ENCODE measurements at regions not wholly inside any gene's neighbourhood (a gene's known extent, or its start where the extent isn't known, plus 50 kb on each side); places are given as distances from the start of the nearest gene placed in this dataset.

DNA sequence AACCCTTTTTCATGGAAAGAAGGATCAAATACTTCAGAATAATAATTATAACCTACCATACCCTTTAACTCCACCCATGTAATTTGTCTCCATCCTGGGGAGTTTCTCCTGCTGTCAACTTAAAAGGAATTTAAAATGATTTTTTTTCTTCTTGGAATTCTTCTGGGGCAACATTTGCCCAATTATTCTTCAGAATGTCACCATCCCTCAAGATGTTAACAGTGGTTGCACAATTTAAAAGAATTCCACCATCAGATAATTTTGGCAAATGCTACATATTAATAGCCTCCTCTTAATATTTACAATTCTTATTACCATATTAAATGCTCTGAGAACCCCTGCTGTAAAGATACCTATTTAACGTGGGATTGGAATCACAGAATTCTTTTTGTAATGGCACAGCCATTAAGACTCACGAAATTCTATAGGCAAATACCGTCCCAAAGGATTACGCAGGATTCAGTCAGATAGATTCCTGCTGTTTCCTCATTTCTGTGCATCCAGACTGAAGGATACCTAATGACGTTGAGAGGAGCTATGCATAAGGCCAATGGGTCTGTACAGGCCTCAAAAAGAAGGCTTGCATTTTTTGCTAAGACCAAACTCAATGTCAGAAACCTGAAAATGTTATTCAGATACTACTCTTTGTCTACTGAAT is 177.5 kb downstream of the DAD1 start:
- no peaks in the 10 kb centered on the region for H3K4me1 ChIP-seq
- H3K27ac ChIP-seq = no peak overlapping the region
- H3K27me3 ChIP-seq (ENCODE audit: low read depth) = no peaks in the 10 kb centered on the region
- no peak for DNase-seq
- no peak for ATAC-seq
- no peak overlapping the region for H3K4me3 ChIP-seq
- H3K36me3 ChIP-seq = no peaks in the 10 kb centered on the region
- intact Hi-C loops (cut with DNase I) = no loop called here
- TF ChIP-seq, protein P1, sequence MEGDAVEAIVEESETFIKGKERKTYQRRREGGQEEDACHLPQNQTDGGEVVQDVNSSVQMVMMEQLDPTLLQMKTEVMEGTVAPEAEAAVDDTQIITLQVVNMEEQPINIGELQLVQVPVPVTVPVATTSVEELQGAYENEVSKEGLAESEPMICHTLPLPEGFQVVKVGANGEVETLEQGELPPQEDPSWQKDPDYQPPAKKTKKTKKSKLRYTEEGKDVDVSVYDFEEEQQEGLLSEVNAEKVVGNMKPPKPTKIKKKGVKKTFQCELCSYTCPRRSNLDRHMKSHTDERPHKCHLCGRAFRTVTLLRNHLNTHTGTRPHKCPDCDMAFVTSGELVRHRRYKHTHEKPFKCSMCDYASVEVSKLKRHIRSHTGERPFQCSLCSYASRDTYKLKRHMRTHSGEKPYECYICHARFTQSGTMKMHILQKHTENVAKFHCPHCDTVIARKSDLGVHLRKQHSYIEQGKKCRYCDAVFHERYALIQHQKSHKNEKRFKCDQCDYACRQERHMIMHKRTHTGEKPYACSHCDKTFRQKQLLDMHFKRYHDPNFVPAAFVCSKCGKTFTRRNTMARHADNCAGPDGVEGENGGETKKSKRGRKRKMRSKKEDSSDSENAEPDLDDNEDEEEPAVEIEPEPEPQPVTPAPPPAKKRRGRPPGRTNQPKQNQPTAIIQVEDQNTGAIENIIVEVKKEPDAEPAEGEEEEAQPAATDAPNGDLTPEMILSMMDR (IDR thresholded peaks at IDR 0.05) = no peak
- H3K9me3 ChIP-seq = no peaks in the 10 kb centered on the region

DNA sequence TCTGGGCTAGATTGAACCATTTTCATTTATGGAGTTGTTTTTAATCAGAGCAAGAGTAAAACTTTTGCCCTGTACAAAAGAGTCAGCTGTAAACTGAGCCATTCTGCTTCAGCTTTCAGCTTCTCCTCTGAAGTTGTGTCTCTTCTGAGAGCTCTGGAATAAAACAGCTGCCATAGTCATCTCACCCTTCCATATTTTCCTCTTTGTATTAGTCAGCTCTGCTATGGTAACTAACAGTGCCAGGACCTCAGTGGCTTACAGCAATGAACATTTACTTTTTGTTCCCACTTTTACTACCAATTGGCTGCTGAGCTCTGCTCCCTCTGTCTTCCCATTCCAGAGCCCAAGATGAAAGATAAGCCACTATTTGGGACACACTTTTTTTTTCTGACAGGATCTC is 178.5 kb downstream of the DAD1 start:
- Histone ChIP-seq H3K36me3 (no peaks in the 10 kb centered on the region), H3K4me3 (no peak overlapping the region), H3K9me3 (no peaks in the 10 kb centered on the region), H3K4me1 (no peaks in the 10 kb centered on the region), H3K27ac (no peak overlapping the region), H3K27me3 (ENCODE audit: low read depth) (no peaks in the 10 kb centered on the region)
- intact Hi-C loops (cut with DNase I) = no loop called here
- TF ChIP-seq, protein P1 (IDR thresholded peaks at IDR 0.05) = no peak
- no peak for DNase-seq
- no peak for ATAC-seq

DNA sequence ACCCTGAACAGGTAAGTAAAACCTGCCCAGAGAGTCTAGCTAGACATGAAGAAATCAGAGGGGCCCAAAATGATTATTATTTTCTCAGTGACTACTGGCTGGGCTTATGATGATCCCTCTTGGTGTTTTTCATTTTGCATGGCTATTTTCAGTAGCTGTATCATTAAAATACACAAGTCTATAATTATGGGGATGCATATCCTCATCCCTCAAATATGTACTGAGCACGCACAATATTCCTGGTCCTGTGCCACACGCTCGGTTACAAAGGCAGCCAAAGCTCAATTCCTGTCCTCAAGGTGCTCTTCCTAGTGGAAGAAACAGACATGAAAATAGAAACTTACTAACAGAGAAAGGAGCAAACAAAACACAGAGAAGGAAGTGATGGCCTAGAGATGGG is 180.0 kb downstream of the DAD1 start:
- ATAC-seq = no peak
- DNase-seq = no peak
- no peaks in the 10 kb centered on the region for H3K9me3 ChIP-seq
- H3K36me3 ChIP-seq = no peaks in the 10 kb centered on the region
- H3K4me1 ChIP-seq = no peaks in the 10 kb centered on the region
- no peaks in the 10 kb centered on the region for H3K27me3 ChIP-seq (ENCODE audit: low read depth)
- no peak overlapping the region for H3K4me3 ChIP-seq
- no peak overlapping the region for H3K27ac ChIP-seq
- intact Hi-C loops (cut with DNase I) = no loop called here
- TF ChIP-seq, protein P1 (IDR thresholded peaks at IDR 0.05) = no peak

DNA sequence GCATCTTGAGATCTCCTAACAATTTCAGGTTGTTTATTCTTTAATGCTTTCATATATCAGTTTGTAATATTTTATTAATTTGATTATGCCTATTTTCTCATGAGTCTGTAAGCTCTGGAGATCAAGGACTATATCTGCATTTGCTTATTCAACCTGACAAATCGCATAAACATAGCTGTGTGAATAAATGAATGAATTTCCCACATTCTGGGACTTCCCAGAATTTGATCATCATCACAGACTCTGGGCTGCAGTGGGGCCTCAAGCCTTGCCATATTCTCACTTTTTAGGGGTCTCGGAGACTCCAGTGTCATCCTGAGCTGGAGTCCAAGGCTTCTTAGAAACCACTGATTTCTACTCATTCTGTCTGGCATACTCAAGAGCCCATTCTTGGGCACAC is 180.5 kb downstream of the DAD1 start:
- TF ChIP-seq, protein P1 (IDR thresholded peaks at IDR 0.05) = no peak
- H3K4me1 ChIP-seq = no peaks in the 10 kb centered on the region
- DNase-seq (no peak), ATAC-seq (no peak)
- no peaks in the 10 kb centered on the region for H3K9me3 ChIP-seq
- no peak overlapping the region for H3K27ac ChIP-seq
- no peaks in the 10 kb centered on the region for H3K36me3 ChIP-seq
- intact Hi-C loops (cut with DNase I) = no loop called here
- H3K27me3 ChIP-seq (ENCODE audit: low read depth) = no peaks in the 10 kb centered on the region
- H3K4me3 ChIP-seq = no peak overlapping the region

DNA sequence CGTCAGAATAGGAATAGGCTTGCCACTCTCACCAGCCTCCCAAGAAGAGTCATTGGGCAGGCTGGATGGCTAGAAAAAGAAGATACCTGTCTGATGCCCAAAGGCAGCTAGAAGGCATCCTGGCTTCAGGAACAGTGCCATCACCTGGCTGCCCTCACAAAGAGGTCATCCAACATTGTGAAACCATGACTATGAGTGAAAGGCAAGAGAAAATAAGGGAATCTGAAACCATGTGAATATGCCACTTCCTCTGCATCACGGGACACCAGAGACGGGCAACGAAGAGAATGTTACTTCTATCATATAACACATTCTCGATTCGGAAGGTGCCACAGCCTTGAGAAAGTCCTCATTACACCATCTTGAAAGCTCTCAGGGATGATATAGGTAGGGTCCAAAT is 182.0 kb downstream of the DAD1 start:
- intact Hi-C loops (cut with DNase I) = no loop called here
- TF ChIP-seq, protein P1 (IDR thresholded peaks at IDR 0.05) = no peak
- H3K36me3 ChIP-seq = no peaks in the 10 kb centered on the region
- no peak overlapping the region for H3K4me3 ChIP-seq
- H3K4me1 ChIP-seq = no peaks in the 10 kb centered on the region
- ATAC-seq = no peak
- H3K27me3 ChIP-seq (ENCODE audit: low read depth) = no peaks in the 10 kb centered on the region
- H3K9me3 ChIP-seq = no peaks in the 10 kb centered on the region
- DNase-seq = no peak
- no peak overlapping the region for H3K27ac ChIP-seq
